Fibroblast of skin of abdomen (primary cell): ENCODE measurements at regions not wholly inside any gene's neighbourhood (a gene's known extent, or its start where the extent isn't known, plus 50 kb on each side); places are given as distances from the start of the nearest gene placed in this dataset.

ENCODE experiments used
- DNase-seq: peaks from one replicate; pipeline ENCODE4 v3.0.0-alpha.2; 2013

GRCh38 chr21:22584308-22584707, 1586.1 kb downstream of the NCAM2 start:
- no peak for DNase-seq

GRCh38 chr21:22585558-22585957, 1587.3 kb downstream of the NCAM2 start:
- no peak for DNase-seq

GRCh38 chr21:22597660-22598255, 1599.5 kb downstream of the NCAM2 start:
- DNase-seq: no peak

GRCh38 chr21:22609802-22610201, 1611.6 kb downstream of the NCAM2 start:
- no peak for DNase-seq

- DNase-seq: no peak
Observed at GRCh38 chr21:22627911-22628310, 1629.7 kb downstream of the NCAM2 start.

GRCh38 chr21:22630953-22631465, 1632.8 kb downstream of the NCAM2 start:
- no peak for DNase-seq

GRCh38 chr21:22632176-22632575, 1634.0 kb downstream of the NCAM2 start:
- no peak for DNase-seq

- no peak for DNase-seq
Observed at GRCh38 chr21:22649246-22649645, 1651.0 kb downstream of the NCAM2 start.

- DNase-seq: no peak
Observed at GRCh38 chr21:22650226-22650625, 1652.0 kb downstream of the NCAM2 start.

GRCh38 chr21:22657781-22658180, 1659.6 kb downstream of the NCAM2 start:
- no peak for DNase-seq

- no peak for DNase-seq
Observed at GRCh38 chr21:22670148-22670547, 1671.9 kb downstream of the NCAM2 start.

GRCh38 chr21:22679207-22679606, 1681.0 kb downstream of the NCAM2 start:
- no peak for DNase-seq

GRCh38 chr21:22691658-22692057, 1693.4 kb downstream of the NCAM2 start:
- DNase-seq: no peak

GRCh38 chr21:22703521-22703920, 1705.3 kb downstream of the NCAM2 start:
- DNase-seq: no peak

- DNase-seq: no peak
Observed at GRCh38 chr21:22710721-22711120, 1712.5 kb downstream of the NCAM2 start.

- DNase-seq: no peak
Observed at GRCh38 chr21:22711636-22712035, 1713.4 kb downstream of the NCAM2 start.

- no peak for DNase-seq
Observed at GRCh38 chr21:22725436-22725835, 1727.2 kb downstream of the NCAM2 start.

- DNase-seq: no peak
Observed at GRCh38 chr21:22728091-22728490, 1729.9 kb downstream of the NCAM2 start.

GRCh38 chr21:22743085-22743484, 1744.9 kb downstream of the NCAM2 start:
- no peak for DNase-seq

- DNase-seq: peak; percentile 16
Observed at GRCh38 chr21:22754746-22755145, 1756.5 kb downstream of the NCAM2 start.

GRCh38 chr21:22758478-22758877, 1760.3 kb downstream of the NCAM2 start:
- DNase-seq: peak; percentile 28

- DNase-seq: no peak
Observed at GRCh38 chr21:22762463-22762862, 1764.3 kb downstream of the NCAM2 start.

- no peak for DNase-seq
Observed at GRCh38 chr21:22763442-22763841, 1765.2 kb downstream of the NCAM2 start.

- no peak for DNase-seq
Observed at GRCh38 chr21:22764222-22764621, 1766.0 kb downstream of the NCAM2 start.

GRCh38 chr21:22791376-22791775, 1793.2 kb downstream of the NCAM2 start:
- DNase-seq: no peak
